ENCODE measurements at regions not wholly inside any gene's neighbourhood (a gene's known extent, or its start where the extent isn't known, plus 50 kb on each side); places are given as distances from the start of the nearest gene placed in this dataset.

- Histone ChIP-seq H3K9me3 (no peaks in the 10 kb centered on the region), H3K27me3 (ENCODE audit: insufficient read depth) (no peaks in the 10 kb centered on the region; the same call in 1 of the 2 replicates), H3K27ac (ENCODE audit: low read depth in 2 of 2, low read length in 1 of 2) (no peak overlapping the region), H3K9ac (no peak overlapping the region), H3K79me2 (ENCODE audit: insufficient read depth) (no peaks in the 10 kb centered on the region), H3K4me3 (ENCODE audit: low read depth in 2 of 2, low read length in 1 of 2) (no peak overlapping the region), H3F3A (replicated peaks; ENCODE audit: insufficient read depth) (no peaks in the 10 kb centered on the region), H3K4me2 (no peak overlapping the region), H3K36me3 (replicated peaks in 1 of 2; ENCODE audit: control insufficient read depth in 1 of 2, insufficient read depth in 2 of 2, low read length in 1 of 2) (no peaks in the 10 kb centered on the region), H3K4me1 (ENCODE audit: control insufficient read depth in 1 of 2, insufficient read depth in 2 of 2, low read depth in 1 of 2, low read length in 1 of 2) (no peaks in the 10 kb centered on the region; a peak in 1 of 4 replicates), H4K20me1 (ENCODE audit: insufficient read depth) (no peaks in the 10 kb centered on the region), H2AFZ (ENCODE audit: low read depth) (no peak overlapping the region), H3K9me2 (no peaks in the 10 kb centered on the region)
- 28% methylated on average over 6 of the region's 6 CpGs for WGBS (ENCODE audit: low lambda C conversion rate)
- DNase-seq, result no peak
- ChIA-PET CTCF (no interaction called here), POLR2A (no interaction called here)
- TF ChIP-seq, protein P1, sequence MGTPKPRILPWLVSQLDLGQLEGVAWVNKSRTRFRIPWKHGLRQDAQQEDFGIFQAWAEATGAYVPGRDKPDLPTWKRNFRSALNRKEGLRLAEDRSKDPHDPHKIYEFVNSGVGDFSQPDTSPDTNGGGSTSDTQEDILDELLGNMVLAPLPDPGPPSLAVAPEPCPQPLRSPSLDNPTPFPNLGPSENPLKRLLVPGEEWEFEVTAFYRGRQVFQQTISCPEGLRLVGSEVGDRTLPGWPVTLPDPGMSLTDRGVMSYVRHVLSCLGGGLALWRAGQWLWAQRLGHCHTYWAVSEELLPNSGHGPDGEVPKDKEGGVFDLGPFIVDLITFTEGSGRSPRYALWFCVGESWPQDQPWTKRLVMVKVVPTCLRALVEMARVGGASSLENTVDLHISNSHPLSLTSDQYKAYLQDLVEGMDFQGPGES (IDR thresholded peaks at IDR 0.05; ENCODE audit: low read depth, low read length), result no peak
- TF ChIP-seq ELF1 (IDR thresholded peaks at IDR 0.05) (no peak), RCOR1 (IDR thresholded peaks at IDR 0.05; ENCODE audit: low read length) (no peak), RFX5 (IDR thresholded peaks at IDR 0.05; ENCODE audit: low read length) (no peak), SIN3A (IDR thresholded peaks at IDR 0.05; ENCODE audit: borderline replicate concordance, low read depth, low read length) (no peak), EZH2phosphoT487 (IDR thresholded peaks at IDR 0.05; ENCODE audit: borderline replicate concordance, low read depth) (no peak), JUND (IDR thresholded peaks at IDR 0.05) (no peak), TAF1 (IDR thresholded peaks at IDR 0.05; ENCODE audit: borderline replicate concordance, low read depth, low read length) (no peak), REST (IDR thresholded peaks at IDR 0.05; ENCODE audit: low read depth, low read length) (no peak), MXI1 (IDR thresholded peaks at IDR 0.05; ENCODE audit: low read depth, low read length) (no peak), SMC3 (IDR thresholded peaks at IDR 0.05; ENCODE audit: low read depth, low read length) (no peak), CHD2 (IDR thresholded peaks at IDR 0.05; ENCODE audit: low read length, partially characterized antibody) (no peak)
- TF ChIP-seq, protein P2, sequence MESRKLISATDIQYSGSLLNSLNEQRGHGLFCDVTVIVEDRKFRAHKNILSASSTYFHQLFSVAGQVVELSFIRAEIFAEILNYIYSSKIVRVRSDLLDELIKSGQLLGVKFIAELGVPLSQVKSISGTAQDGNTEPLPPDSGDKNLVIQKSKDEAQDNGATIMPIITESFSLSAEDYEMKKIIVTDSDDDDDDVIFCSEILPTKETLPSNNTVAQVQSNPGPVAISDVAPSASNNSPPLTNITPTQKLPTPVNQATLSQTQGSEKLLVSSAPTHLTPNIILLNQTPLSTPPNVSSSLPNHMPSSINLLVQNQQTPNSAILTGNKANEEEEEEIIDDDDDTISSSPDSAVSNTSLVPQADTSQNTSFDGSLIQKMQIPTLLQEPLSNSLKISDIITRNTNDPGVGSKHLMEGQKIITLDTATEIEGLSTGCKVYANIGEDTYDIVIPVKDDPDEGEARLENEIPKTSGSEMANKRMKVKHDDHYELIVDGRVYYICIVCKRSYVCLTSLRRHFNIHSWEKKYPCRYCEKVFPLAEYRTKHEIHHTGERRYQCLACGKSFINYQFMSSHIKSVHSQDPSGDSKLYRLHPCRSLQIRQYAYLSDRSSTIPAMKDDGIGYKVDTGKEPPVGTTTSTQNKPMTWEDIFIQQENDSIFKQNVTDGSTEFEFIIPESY (IDR thresholded peaks at IDR 0.05; ENCODE audit: borderline replicate concordance, low read depth), result no peak
- TF ChIP-seq, protein P3, sequence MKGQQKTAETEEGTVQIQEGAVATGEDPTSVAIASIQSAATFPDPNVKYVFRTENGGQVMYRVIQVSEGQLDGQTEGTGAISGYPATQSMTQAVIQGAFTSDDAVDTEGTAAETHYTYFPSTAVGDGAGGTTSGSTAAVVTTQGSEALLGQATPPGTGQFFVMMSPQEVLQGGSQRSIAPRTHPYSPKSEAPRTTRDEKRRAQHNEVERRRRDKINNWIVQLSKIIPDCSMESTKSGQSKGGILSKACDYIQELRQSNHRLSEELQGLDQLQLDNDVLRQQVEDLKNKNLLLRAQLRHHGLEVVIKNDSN (IDR thresholded peaks at IDR 0.05; ENCODE audit: borderline replicate concordance, low read depth), result no peak
Measured at GRCh38 chr6:44527181-44527580, 139.7 kb downstream of the CDC5L start.

All from SK-N-SH (cell line).